OCI-LY7 (cell line): ENCODE measurements at regions not wholly inside any gene's neighbourhood (a gene's known extent, or its start where the extent isn't known, plus 50 kb on each side); places are given as distances from the start of the nearest gene placed in this dataset.

ENCODE experiments used
- EZH2phosphoT487 ChIP-seq: fragments of 200-600 bp; sonication (generic); IDR thresholded peaks from 2 replicates; pipeline ENCODE4 v1.6.1; 2018; ENCODE audit warnings: low read depth, borderline replicate concordance, mild to moderate bottlenecking, mixed run types, antibody characterized with exemption, low read length, moderate library complexity, mixed read lengths
- TF ChIP-seq, protein P1 (sequence below): fragments of 200-600 bp; sonication (generic); conservative IDR thresholded peaks from 2 replicates; pipeline ENCODE4 v1.5.1; 2014; ENCODE audit warnings: mild to moderate bottlenecking, antibody characterized with exemption, low read length, moderate library complexity, mixed read lengths

DNA sequence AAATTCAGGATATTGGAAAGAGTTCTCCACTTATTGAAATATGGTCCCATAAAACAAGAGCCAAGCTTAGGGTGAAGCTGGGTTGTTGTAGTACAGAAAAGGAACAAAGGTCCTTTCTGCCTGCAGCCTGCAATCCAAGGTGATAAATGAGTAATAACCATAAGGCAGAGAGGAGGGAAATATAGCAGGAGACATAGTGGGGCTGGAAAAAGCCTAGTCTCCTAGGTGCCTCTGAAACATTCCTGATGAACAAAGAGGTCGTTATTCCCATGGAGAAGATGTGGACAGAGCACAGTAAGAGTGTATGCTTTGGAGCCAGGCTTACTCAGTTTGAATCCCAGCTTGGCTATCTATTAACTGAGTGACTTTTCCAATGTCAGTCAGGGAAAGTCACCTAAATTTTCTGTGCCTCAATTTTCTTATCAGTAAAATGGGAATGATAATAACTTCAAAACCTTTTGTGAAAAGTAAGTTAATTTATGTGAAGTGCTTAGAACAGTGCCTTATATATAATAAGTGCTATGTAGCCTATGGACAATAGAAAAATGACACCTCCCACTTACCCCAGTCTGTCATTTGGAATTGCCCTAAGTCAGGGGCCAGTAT, 110.8 kb upstream of the GRIN3A start:
- TF ChIP-seq, protein P1, sequence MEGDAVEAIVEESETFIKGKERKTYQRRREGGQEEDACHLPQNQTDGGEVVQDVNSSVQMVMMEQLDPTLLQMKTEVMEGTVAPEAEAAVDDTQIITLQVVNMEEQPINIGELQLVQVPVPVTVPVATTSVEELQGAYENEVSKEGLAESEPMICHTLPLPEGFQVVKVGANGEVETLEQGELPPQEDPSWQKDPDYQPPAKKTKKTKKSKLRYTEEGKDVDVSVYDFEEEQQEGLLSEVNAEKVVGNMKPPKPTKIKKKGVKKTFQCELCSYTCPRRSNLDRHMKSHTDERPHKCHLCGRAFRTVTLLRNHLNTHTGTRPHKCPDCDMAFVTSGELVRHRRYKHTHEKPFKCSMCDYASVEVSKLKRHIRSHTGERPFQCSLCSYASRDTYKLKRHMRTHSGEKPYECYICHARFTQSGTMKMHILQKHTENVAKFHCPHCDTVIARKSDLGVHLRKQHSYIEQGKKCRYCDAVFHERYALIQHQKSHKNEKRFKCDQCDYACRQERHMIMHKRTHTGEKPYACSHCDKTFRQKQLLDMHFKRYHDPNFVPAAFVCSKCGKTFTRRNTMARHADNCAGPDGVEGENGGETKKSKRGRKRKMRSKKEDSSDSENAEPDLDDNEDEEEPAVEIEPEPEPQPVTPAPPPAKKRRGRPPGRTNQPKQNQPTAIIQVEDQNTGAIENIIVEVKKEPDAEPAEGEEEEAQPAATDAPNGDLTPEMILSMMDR = no peak
- no peak for TF ChIP-seq EZH2phosphoT487
